ENCODE measurements at regions not wholly inside any gene's neighbourhood (a gene's known extent, or its start where the extent isn't known, plus 50 kb on each side); places are given as distances from the start of the nearest gene placed in this dataset.
"Not testable (repeated sequence)": the region's sequence is repeated elsewhere in the genome, so short reads cannot be mapped to it uniquely, and the experiment has no call there.

GRCh38 chr15:30489237-30489636 lies 62.6 kb upstream of the GOLGA8Q start:
- not testable (repeated sequence) for TF ChIP-seq CTCF, POLR2AphosphoS5 (IDR thresholded peaks at IDR 0.05)
